K562 (cell line): ENCODE measurements at regions not wholly inside any gene's neighbourhood (a gene's known extent, or its start where the extent isn't known, plus 50 kb on each side); places are given as distances from the start of the nearest gene placed in this dataset.

Source experiments
- ZNF197 ChIP-seq: fragments of 200-800 bp; sonication (Bioruptor generic); IDR thresholded peaks from 2 replicates; pipeline ENCODE4 v1.6.1; 2016; ENCODE audit warnings: low read depth, missing genetic modification characterization, missing compliant biosample characterization
- ZNF239 ChIP-seq: fragments of 250-450 bp; sonication (Bioruptor Pico); IDR thresholded peaks from 2 replicates; pipeline ENCODE4 v1.4.0; 2020; ENCODE audit warnings: mild to moderate bottlenecking
- TF ChIP-seq, protein P1 (sequence below), 3 experiments: IDR thresholded peaks in 2 of 3; conservative IDR thresholded peaks in 1 of 3; 2 replicates each; pipeline ENCODE4 v1.5.1; 2011 to 2012; ENCODE audit warnings: low read length in 3 of 3, mild to moderate bottlenecking in 3 of 3, control low read depth in 2 of 3, improper control_type of control experiment in 1 of 3, inconsistent platforms in 1 of 3, low read depth in 1 of 3, mixed read lengths in 1 of 3, moderate library complexity in 1 of 3; ENCODE audit not compliant: insufficient read depth in 2 of 3

GRCh38 chr6:10203651-10204050, 211.2 kb downstream of the TFAP2A start:
- TF ChIP-seq, protein P1, sequence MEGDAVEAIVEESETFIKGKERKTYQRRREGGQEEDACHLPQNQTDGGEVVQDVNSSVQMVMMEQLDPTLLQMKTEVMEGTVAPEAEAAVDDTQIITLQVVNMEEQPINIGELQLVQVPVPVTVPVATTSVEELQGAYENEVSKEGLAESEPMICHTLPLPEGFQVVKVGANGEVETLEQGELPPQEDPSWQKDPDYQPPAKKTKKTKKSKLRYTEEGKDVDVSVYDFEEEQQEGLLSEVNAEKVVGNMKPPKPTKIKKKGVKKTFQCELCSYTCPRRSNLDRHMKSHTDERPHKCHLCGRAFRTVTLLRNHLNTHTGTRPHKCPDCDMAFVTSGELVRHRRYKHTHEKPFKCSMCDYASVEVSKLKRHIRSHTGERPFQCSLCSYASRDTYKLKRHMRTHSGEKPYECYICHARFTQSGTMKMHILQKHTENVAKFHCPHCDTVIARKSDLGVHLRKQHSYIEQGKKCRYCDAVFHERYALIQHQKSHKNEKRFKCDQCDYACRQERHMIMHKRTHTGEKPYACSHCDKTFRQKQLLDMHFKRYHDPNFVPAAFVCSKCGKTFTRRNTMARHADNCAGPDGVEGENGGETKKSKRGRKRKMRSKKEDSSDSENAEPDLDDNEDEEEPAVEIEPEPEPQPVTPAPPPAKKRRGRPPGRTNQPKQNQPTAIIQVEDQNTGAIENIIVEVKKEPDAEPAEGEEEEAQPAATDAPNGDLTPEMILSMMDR (IDR thresholded peaks at IDR 0.05 in 2 of 3, conservative IDR thresholded peaks at IDR 0.05 in 1 of 3; ENCODE audit: insufficient read depth in 2 of 3, low read depth in 1 of 3, low read length in 3 of 3), result no peak
- TF ChIP-seq ZNF197 (no peak), ZNF239 (no peak)
